HG03064 (cell line): ENCODE measurements at regions not wholly inside any gene's neighbourhood (a gene's known extent, or its start where the extent isn't known, plus 50 kb on each side); places are given as distances from the start of the nearest gene placed in this dataset.

Experiments used
- ATAC-seq: cut with Tn5 transposase; IDR thresholded peaks from one replicate; pipeline ENCODE4 v1.9.1; 2021; ENCODE audit warnings: low read depth; ENCODE audit not compliant: unreplicated experiment

GRCh38 chr13:85317781-85318180 is 481.4 kb downstream of the SLITRK6 start:
- no peak for ATAC-seq

GRCh38 chr13:85316506-85317025 is 482.7 kb downstream of the SLITRK6 start:
- no peak for ATAC-seq

- ATAC-seq: no peak
These were observed 484.5 kb downstream of the SLITRK6 start for GRCh38 chr13:85314686-85315085.

GRCh38 chr13:85313761-85314503 is 485.3 kb downstream of the SLITRK6 start:
- ATAC-seq: no peak

- ATAC-seq: no peak
These were observed 487.1 kb downstream of the SLITRK6 start for GRCh38 chr13:85312071-85312470.

GRCh38 chr13:85303630-85304029 is 495.6 kb downstream of the SLITRK6 start:
- no peak for ATAC-seq

GRCh38 chr13:85298387-85298924 is 500.8 kb downstream of the SLITRK6 start:
- no peak for ATAC-seq

GRCh38 chr13:85288698-85289097 is 510.5 kb downstream of the SLITRK6 start:
- no peak for ATAC-seq

- ATAC-seq: no peak
These were observed 511.7 kb downstream of the SLITRK6 start for GRCh38 chr13:85287528-85287927.

- ATAC-seq: no peak
These were observed 513.1 kb downstream of the SLITRK6 start for GRCh38 chr13:85286081-85286480.

- ATAC-seq: no peak
These were observed 514.9 kb downstream of the SLITRK6 start for GRCh38 chr13:85284349-85284748.

- ATAC-seq: no peak
These were observed 515.8 kb downstream of the SLITRK6 start for GRCh38 chr13:85283408-85283807.

- ATAC-seq: no peak
These were observed 516.3 kb downstream of the SLITRK6 start for GRCh38 chr13:85282876-85283275.

GRCh38 chr13:85278851-85279250 is 520.4 kb downstream of the SLITRK6 start:
- no peak for ATAC-seq

- ATAC-seq: no peak
These were observed 521.5 kb downstream of the SLITRK6 start for GRCh38 chr13:85277748-85278147.

- ATAC-seq: no peak
These were observed 532.4 kb downstream of the SLITRK6 start for GRCh38 chr13:85266771-85267170.

GRCh38 chr13:85266331-85266730 is 532.9 kb downstream of the SLITRK6 start:
- no peak for ATAC-seq

- ATAC-seq: no peak
These were observed 533.9 kb downstream of the SLITRK6 start for GRCh38 chr13:85265296-85265695.

GRCh38 chr13:85262499-85262898 is 536.7 kb downstream of the SLITRK6 start:
- ATAC-seq: no peak

GRCh38 chr13:85261757-85262346 is 537.4 kb downstream of the SLITRK6 start:
- ATAC-seq: no peak

- no peak for ATAC-seq
These were observed 538.3 kb downstream of the SLITRK6 start for GRCh38 chr13:85260896-85261295.

GRCh38 chr13:85255978-85256377 is 543.2 kb downstream of the SLITRK6 start:
- ATAC-seq: no peak
